KBM-7 (cell line): ENCODE measurements at regions not wholly inside any gene's neighbourhood (a gene's known extent, or its start where the extent isn't known, plus 50 kb on each side); places are given as distances from the start of the nearest gene placed in this dataset.

Experiments
- DNase-seq: peaks from one replicate; pipeline ENCODE4 v3.0.0-alpha.2; 2015
- in situ Hi-C: fragments of 300-500 bp; cut with MboI; formaldehyde crosslinking; loops from 2 replicates; pipeline ENCODE4 v1.14.3; 2020; ENCODE audit warnings: low sequenced_read_pairs, low pct_unique_long_range_greater_than_20kb, mixed read lengths

DNA sequence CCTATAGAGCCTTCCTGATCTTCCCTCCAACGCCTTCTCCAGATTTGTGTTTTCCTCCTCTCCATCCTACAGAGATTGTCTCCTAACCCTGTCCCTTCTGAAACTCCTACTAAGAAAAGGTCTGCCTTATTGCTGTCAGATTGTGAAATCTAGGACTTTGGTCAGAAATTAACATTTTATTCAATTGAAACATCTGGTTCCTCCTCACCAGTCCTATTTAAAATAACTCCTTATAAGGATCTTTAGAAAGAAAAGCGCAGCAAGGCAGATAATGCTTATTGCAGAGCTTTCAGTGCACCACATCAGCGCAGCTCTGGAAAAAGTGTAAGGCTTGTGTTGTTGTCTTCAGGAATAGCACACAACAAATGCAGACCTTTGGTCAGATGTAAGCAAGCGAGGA lies 477.8 kb upstream of the CHST9 start:
- in situ Hi-C loops: no loop called here
- no peak for DNase-seq

DNA sequence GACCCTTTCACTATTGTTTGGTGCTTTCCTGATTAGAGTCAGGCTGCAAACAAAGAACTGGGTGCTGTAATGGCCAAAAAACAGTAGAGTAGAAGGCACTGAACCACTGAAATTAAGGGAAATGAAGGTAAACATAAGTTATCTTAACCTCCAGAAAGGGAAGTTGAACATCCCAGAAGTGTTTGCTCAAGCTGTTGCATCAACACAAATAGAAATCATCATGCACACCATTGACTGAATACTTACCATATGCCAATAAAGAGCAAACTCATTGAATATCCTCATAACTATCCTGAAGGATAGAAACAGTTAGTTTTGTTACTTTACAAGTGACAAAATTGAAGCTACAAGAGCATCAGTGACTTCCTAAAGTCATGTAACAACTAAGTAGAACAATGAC lies 477.4 kb upstream of the CHST9 start:
- in situ Hi-C loops: no loop called here

DNA sequence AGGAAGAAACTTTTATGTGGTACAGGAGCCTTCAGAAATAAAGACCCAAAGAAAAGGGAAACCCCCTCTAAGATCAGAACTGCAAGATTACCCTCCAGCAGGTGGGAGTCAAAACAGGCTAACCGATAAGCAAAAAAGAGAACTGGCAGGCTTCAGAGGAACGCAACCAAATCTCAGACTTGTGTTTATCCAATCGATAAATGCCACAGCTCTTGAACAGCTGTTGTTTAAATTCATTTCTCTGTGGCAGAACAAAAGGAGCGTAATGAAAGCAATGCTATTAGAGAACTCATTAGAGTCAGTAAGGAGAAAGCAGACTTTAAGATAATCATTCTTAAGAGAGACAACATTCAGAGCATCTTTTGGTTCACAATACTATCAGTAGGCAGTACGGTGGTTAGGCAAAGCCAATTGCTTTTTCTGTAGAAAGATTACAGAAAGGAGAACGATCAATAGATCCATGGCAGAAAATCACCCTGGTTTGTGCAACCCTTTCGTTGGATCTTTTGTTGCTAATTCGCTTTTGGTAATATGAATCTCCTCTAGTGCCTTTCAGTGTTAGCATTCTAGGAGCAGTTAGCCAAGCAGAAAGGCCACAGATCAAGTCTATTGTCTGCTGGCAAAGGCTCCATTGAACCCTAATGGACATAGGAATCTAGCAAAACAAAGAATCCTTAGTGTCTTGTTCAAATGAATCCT lies 476.4 kb upstream of the CHST9 start:
- in situ Hi-C loops: no loop called here
- no peak for DNase-seq

More for the DNA sequence above, 477.4 kb upstream of the CHST9 start:
- no peak for DNase-seq

DNA sequence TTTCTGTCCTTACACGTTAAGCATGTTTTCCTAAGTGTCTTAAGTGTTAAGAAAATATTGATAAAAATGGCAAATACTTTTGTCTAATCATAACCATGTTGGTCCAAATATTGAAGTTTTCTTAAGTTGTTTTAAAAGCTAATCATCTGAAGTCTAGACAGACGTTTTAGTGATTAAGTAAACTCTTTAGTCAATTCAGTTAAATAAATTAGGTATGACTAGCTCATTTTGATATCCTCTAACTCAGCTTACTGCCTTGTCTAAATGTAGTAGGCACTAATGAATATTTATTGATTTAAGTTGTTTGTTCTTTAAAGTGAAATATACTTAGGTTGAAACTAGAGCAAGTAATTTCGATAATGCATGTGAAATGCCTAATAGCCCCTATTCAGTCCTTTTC lies 471.8 kb upstream of the CHST9 start:
- in situ Hi-C loops: no loop called here
- no peak for DNase-seq

DNA sequence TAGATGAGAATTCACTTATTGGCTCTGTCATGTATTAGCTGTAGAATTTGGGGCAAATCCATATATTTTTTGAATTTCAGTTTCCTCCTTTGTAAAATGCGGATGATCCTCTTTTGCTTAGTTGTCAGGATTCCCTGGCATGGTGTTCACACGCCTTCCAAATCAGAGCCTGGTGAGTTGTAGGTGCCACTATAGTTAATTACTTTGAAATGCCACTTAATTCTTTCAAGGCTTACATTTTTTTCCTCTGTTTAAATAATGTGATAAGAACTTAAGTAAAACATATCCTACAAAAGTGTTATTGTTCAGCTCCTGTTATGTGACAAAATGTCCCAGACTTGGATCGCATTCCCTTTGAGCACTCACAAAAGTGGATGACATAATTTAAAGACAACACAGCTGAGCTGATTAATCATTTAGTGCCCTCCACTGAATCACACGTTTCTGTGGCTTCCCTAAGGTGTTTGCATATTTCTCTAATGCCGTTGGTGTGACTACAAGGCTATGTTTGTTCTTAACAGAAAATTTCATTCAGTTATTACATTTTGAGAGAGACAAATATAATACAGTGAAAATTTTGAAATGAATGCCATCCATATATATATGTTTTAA lies 471.2 kb upstream of the CHST9 start:
- no peak for DNase-seq
- in situ Hi-C loops: no loop called here

DNA sequence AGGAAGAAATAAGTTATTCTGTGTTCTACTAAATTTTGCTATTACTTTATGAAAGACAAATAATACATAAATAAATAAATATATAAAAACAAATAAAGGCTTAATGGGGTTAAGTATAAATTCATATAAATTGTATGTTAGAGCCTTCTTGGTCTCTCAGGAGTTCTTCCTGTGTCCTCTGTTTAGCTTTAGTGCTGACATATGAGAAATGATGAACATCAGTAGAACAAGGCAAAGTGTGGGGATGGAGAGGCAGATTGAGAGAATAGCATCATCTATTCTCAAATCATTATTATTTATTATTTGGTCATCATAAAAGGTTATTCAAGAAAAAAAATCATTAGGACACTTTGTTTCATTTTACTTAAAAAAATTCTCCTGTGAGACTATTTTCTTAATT lies 468.1 kb upstream of the CHST9 start:
- DNase-seq: no peak
- in situ Hi-C loops: no loop called here

DNA sequence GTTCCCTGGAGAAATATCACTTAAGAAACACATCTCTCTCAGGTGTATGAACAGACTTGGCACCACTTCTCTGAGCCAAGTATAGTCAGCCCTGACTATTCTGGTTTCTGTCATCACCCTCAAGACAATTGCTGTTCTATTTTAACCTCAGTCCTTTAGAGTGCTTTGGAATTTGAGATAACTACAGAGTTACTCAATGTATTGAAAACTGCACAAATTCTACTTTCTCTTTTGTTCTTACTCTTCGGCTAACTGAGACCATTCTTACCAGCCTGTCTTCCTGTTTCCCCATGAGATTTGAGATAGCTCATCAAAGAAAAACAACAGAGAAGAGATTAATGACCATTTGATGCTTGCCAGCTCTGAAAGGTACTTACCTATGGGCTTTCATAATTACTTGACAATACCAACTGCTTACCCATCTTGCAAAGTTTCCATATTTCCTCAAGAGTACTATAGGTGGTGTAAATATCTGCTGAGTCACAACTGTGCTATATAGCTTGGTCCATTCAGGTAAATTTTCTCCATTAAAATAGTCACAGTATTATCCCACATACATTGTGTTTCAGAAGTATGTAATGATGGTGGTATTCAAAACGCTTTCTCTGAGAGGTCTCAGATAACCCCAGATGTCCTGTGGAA lies 467.5 kb upstream of the CHST9 start:
- in situ Hi-C loops: no loop called here
- DNase-seq: no peak

DNA sequence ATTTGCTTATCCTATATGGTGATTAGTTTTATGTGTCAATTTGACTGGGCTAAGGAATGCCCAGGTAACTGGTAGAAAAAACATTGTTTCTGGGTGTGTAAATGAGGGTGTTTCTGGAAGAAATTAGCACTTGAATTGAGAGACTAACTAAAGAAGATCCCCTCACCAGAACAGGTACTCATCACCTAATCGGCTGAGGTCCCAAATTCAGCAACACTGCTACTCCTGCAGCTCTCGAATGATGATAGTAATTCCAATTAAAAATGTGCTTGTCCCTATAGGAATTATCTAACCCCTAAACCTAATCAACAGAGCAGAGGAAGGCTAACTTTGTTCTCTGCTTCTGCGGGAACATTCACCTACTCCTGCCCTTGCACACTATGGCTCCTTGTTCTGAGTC lies 464.5 kb upstream of the CHST9 start:
- no peak for DNase-seq
- in situ Hi-C loops: no loop called here

DNA sequence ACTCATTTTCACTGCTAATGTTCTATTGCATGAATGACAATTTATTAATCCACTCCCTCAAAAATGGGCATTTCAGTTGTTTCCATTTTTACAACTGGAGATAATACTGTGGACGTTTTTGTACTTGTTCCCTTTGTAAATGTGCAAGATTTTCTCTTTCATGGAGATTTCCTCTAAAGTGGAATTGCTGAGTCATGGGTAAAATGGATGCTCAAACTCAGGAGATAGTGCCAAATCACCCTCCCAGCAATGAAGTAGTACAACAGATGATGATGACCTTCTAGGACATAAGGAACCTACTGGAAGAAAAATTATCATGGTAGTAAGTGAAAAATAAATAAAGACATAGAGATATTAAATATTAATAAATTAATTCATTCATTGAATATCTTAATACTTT lies 460.8 kb upstream of the CHST9 start:
- DNase-seq: no peak
- in situ Hi-C loops: no loop called here

DNA sequence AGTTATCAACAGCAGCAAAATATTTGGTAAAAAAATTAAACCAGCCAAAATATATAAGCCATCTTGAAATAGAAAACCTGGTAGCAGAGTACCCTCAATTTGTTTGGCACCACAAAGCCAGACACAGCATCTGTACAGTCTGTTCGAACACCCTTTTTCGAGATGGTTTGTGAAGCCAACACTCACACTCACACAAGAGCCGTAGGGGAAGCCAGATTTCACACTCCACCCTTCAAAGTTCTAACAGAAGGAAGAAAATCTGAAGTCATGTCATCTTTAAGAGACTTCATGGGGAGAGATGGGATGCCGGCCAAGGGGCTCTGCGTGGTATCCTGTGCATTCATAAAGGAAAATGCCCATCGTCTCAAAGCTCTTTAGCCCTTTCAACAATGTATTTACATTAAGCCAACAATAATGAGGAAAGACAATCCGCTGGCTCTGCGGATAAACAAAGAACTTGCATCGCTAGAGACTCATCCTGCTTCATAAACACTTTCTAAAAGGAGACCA lies 451.5 kb upstream of the CHST9 start:
- DNase-seq: no peak
- in situ Hi-C loops: no loop called here

DNA sequence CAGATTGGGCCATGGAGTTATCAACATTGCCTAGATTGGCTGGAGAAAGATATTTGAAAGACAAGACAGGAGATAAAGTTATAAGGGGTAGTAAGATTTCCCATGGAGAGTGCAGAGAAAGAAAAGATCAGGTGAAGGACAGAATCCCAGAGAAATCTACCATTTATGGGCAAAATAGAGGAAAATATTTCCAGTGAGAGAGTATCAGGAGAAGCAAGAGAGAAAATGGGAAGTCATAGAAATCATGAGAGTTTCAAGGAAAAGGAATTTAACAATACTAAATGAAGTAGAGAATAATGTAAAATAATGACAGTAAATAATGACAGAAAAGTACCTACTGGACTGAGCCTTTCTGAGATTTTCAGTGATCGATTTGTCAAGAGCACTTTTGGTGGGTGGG lies 447.6 kb upstream of the CHST9 start:
- in situ Hi-C loops: no loop called here
- DNase-seq: no peak

DNA sequence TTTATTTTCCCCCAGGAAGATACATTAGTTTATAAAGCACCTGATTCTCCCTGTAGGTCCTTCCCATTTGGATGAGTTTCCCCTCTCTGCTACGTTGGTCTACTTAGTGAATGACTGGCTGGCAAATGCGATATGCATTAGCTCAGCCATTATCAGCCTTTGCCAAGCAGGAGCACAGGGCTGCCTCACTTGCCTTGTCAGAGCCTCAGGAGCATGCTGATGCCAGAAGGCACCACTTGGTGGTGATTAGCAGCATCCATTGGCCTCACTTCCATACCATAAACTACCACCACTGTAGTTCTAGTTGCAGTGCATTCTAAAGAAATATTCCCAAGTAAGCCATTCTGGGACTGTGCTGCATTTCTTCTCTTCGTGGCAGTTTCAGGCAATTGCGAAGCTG lies 442.8 kb upstream of the CHST9 start:
- DNase-seq: no peak

DNA sequence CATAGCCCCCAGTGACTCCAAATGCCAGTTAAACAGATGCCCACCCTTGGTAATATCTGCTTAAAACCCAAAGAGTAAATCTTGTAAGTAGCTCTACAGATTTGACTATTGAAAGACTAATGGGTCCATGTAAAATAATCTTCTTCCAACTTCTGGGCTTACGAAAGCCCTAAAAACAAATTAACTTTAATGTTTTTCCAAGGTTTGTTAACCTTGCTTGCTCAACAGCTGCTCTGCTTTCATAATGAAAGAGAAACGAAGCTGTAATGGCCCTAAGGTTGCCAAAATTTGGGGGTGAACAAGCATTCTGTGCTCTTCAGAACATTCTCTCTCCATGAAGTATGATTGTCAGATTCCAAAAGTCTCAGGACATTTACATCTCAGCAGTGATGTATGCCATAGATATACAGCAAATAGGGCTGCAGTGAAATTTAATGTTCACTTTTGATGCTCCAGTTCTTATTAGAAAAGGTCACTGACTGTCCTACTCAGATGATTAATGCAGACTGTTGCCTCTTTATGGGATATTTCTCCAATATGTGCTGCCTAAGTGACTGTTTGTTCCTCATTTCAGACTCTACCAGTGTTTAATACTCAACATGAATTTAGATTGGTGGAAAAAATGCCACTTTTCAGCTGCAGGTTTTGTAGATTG lies 436.3 kb upstream of the CHST9 start:
- DNase-seq: no peak
- in situ Hi-C loops: no loop called here

More for the DNA sequence above, 442.8 kb upstream of the CHST9 start:
- in situ Hi-C loops: no loop called here

DNA sequence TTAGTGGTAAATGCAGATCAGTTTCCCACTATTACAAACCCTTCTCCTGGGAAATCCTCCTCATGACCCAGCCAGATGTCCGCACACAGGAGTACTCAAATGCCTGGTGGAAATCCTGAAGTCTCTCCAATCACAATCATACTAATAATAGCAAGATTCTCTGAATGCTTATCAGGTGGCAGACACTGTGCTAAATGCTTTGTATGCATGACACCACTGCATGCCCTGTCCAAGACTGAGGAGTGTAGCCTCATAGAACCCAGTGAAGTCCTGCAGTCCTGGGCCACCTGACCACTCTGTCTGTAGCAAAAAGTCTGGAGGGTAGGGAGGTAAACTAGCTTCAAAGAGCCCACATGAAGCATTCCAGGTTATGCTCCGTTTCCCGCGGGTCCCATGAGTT lies 434.8 kb upstream of the CHST9 start:
- no peak for DNase-seq
- in situ Hi-C loops: no loop called here

DNA sequence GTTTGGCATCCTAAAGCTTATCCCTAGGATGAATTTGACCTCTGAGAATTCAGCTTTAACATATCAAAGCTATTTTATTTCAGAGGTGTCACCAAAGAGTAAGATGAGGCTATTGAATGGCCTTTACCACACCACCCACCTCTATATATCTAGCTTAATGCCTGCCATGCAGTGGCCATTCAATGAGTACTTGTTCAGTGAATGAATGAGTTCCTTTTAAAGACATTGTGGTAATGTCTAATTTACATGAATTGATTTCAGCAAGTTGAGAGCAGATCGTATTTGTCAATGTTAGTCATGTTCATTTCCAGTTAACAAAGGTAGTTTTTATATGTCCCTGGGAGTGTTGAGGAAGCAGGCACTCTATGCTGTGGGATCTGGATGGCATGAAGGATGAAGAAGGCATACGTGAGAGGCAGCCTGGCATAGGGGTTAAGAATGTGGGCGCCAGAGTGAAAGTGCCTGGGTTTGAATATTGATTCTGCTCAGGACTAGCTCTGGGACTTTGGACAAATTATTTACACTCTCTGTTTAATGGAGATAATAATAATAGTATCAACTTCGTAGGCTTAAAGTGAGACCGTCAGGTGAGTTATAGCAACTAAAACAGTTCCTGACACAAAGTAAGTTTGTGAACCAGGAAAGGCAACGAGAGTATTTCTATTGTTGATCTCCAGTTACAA lies 434.1 kb upstream of the CHST9 start:
- in situ Hi-C loops: no loop called here
- no peak for DNase-seq

DNA sequence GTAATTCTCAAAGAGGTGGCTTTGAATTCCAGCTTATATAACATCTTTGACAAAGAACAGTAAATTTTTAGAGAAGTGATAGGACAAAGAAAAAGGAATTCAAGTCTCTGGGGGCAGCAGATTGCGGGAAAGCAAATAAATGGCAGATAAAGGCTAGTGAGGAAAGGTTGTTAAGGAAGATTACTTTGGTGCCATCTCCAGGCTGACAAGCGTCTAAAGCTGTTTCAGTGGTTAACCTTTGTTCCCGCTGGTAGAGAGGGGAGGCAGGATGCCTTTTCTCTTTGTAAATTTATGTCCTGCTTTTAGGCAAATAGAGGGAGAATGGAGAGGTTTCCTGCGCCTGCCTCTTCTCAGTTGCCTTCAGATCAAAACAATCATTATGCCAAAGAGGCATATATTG lies 431.2 kb upstream of the CHST9 start:
- DNase-seq: no peak
- in situ Hi-C loops: no loop called here

DNA sequence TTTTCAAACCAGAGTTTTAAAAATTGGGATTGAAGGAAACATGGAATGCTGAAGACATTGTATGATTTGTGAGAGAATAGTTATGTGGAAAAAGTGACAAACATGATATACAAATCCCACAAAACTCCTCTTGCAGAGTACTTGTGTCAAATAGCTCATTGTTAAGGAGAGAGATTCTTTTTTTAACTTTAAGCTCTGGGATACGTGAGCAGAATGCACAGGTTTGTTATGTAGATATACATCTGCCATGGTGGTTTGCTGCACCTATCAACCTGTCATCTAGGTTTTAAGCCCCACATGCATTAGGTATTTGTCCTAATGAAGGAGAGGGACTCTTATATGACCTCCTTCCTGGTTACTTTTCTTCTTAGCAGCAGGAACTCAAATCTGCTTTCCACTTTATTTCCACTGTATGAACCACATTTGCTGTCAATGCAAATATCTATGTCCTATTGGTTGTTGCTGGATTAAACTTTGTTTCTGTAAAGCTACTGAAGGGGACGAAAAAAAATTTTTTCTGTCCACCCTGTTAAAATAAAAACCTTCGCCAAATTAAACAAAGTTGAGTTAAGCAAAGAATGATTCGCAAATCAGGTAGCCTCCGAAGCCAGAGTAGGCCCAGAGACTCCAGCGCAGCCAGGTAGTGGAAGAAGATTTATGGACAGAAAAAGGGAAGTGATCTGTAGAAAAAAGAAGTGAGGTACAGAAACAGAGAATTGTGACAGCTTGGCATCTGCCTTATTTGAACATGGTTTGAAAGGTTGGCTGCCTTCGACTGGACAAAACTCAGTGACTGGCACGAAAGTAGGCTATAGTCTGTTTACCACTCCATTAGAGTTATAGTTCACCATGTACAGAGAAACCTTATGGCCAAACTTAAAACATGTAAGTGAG lies 430.1 kb upstream of the CHST9 start:
- in situ Hi-C loops: no loop called here
- no peak for DNase-seq

DNA sequence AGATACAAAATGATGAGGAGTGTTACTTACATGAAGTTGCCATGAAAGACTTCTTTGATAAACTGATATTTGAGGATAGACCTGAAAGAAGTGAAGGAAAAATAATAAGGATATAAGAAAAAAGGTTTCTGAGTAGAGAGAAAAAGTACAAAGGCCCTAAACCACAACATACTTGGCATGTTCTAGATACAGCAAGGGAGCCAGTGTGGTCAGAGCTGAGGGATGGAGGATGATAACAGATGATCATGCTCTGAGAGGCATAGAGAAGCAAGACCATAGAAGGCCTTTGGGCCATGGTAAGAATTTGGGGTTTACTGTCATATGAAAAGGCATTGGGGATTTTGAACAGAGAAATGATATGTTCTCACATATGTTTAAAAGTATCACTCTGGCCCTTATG lies 424.1 kb upstream of the CHST9 start:
- DNase-seq: no peak
- in situ Hi-C loops: no loop called here

DNA sequence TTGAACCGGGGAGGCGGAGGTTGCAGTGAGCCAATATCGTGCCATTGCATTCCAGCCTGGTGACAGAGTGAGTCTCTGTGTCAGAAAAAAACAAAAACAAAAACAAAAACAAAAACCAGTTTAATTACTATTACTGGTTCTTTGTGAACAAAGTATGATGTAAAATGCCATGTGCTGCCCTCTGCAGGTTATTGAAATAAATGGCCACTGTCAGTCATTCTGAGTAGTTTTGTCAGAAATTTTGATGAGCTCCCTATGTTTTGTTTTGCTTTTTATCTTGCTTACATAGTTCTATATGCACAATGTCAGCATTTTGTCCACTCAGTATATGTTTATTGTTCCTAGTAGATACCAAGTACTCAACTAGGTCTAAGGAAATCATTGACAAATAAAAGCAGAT lies 423.6 kb upstream of the CHST9 start:
- in situ Hi-C loops: no loop called here
- DNase-seq: peak; percentile 6
